Esophagus squamous epithelium (tissue), 4 donors: ENCODE measurements at regions not wholly inside any gene's neighbourhood (a gene's known extent, or its start where the extent isn't known, plus 50 kb on each side); places are given as distances from the start of the nearest gene placed in this dataset.

ENCODE experiments used
- CTCF ChIP-seq, 6 experiments: fragments of 450-650 bp in 4 of 6; fragments of 200-600 bp in 2 of 6; sonication (generic) in 2 of 6; IDR thresholded peaks; one replicate each; pipeline ENCODE4 v1.5.1; 2016 to 2019; ENCODE audit warnings: antibody characterized with exemption in 6 of 6, mild to moderate bottlenecking in 4 of 6, moderate library complexity in 4 of 6
- POLR2A ChIP-seq, 4 donors: fragments of 450-650 bp; IDR thresholded peaks; one replicate each; pipeline ENCODE4 v1.6.1; 2017; ENCODE audit warnings: antibody characterized with exemption in 4 of 4, mild to moderate bottlenecking in 4 of 4, moderate library complexity in 3 of 4

- TF ChIP-seq POLR2A (IDR thresholded peaks at IDR 0.05) (no peak), CTCF (IDR thresholded peaks at IDR 0.05) (no peak)
Measured at GRCh38 chr11:119889111-119889510, 160.1 kb upstream of the NECTIN1 start.
